HEK293T (cell line): ENCODE measurements at regions not wholly inside any gene's neighbourhood (a gene's known extent, or its start where the extent isn't known, plus 50 kb on each side); places are given as distances from the start of the nearest gene placed in this dataset.

Source experiments
- FOXM1 ChIP-seq: fragments of 450-650 bp; IDR thresholded peaks from 2 replicates; pipeline ENCODE4 v1.6.1; 2017; ENCODE audit warnings: mild to moderate bottlenecking, borderline replicate concordance
- TARDBP ChIP-seq: fragments of 450-650 bp; IDR thresholded peaks from 2 replicates; pipeline ENCODE4 v1.6.1; 2016

- TF ChIP-seq TARDBP (no peak), FOXM1 (no peak)
These were observed 74.8 kb upstream of the WDR72 start for GRCh38 chr15:53834214-53834613.
